ENCODE measurements at regions not wholly inside any gene's neighbourhood (a gene's known extent, or its start where the extent isn't known, plus 50 kb on each side); places are given as distances from the start of the nearest gene placed in this dataset.
"Not testable (repeated sequence)": the region's sequence is repeated elsewhere in the genome, so short reads cannot be mapped to it uniquely, and the experiment has no call there.

DNA sequence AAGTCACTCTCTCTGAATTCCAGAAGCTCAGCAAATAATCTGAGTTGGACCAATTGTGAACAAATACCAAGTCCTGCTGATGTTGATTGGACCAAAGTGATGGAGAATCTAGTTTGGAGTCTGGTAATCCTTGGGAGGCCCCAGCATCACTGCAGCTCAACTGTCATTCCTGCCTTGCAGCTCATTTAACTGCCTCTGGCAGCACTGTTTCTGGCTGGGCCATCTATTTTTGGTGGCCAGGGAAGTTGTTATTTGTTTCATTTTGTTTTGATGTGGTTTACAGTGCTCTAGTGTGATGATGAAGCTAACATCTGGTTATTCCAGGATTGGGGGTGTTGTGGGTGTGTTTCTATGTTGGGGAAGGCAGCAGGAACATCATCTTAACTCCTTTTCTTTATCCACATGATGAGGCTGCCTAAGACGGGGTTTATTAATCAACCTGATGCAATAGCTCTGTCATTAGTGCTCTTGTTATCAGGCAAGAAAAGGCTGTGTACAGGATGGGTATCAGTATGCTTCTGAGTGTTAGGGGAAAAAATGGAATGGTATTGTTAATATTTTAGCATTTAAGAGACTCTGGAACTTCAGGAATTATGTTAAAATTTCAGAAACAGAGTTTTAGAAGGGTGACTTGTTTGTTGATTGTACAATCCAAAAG is 91.7 kb upstream of the SEC22B start:
- CTCF ChIA-PET; H3K4me1 Mint-ChIP-seq (ENCODE audit: insufficient read depth, unreplicated experiment); intact Hi-C loops (cut with micrococcal nuclease); H3K27ac Mint-ChIP-seq (ENCODE audit: low read depth, unreplicated experiment); H3K27me3 Mint-ChIP-seq (ENCODE audit: insufficient read depth, unreplicated experiment); DNase-seq (ENCODE audit: unreplicated experiment); H3K9me3 Mint-ChIP-seq (ENCODE audit: unreplicated experiment); BruUV-seq (replicated peaks); POLR2A ChIA-PET; H3K4me3 Mint-ChIP-seq (ENCODE audit: unreplicated experiment); H3K36me3 Mint-ChIP-seq (ENCODE audit: insufficient read depth, unreplicated experiment): not testable (repeated sequence)

DNA sequence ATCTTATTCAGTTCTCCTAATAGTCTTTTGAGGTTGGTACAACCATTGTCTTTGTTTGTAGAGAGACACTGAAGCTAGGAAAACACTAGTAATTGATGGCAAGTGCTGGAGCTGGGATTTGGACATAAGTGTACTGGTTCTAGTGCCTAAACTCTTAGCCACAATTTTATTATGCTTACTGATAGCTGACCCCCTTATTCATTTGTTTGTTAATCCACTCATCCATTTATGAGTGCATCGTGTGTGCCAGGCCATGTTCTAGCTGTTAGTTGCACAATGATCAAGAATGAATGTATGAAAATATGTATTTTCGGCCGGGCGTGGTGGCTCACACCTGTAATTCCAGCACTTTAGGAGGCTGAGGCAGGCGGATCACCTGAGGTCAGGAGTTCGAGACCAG is 88.2 kb upstream of the SEC22B start:
- BruUV-seq (replicated peaks); H3K4me3 Mint-ChIP-seq (ENCODE audit: unreplicated experiment); H3K4me1 Mint-ChIP-seq (ENCODE audit: insufficient read depth, unreplicated experiment); H3K27me3 Mint-ChIP-seq (ENCODE audit: insufficient read depth, unreplicated experiment); POLR2A ChIA-PET; DNase-seq (ENCODE audit: unreplicated experiment); CTCF ChIA-PET; intact Hi-C loops (cut with micrococcal nuclease); H3K27ac Mint-ChIP-seq (ENCODE audit: low read depth, unreplicated experiment); H3K36me3 Mint-ChIP-seq (ENCODE audit: insufficient read depth, unreplicated experiment); H3K9me3 Mint-ChIP-seq (ENCODE audit: unreplicated experiment): not testable (repeated sequence)

DNA sequence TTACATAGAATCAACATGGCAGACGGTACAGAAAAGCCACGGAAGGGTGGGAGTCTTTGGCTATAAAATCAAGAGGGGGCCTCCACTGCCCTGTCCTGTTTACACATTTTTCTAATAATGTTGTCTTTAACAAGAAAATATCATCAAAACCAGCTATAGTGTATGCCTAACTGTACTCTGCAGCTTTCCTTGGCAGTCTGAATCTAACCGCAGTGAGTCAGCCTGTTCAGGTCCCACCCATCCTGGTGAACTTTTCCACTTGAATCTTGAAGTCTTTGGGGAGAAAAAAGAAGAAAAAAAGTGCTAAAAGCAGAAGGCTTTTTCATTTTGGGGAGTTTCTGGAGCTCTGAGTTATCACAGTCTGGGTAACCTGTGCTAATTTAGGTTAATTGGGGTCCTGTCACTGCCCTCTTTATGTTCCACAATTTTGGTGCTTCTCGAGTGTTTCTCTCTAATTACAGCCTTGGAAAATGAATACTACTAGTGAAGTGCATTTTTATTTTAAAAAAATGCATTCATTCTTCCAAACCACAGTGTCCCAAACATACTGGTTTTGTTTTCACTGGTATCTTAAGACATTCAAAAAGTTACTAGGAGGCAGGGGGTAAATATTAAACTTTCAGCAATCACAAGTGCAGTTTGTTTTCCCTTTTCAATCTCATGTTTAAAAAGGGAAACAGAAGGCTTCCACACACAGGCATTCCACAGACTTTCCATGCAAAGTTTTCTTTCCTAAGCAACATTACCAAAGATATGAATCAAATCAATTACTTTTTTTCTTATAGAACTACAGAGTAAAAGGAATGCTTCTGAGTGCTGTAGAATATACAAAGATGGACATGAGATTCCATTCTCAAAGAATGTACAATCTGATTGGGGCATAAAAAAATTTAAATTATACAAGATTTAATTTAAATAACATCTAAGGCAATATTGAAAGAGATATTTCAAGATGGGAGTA is 86.8 kb upstream of the SEC22B start:
- not testable (repeated sequence) for H3K4me1 Mint-ChIP-seq (ENCODE audit: insufficient read depth, unreplicated experiment); BruUV-seq (replicated peaks)

DNA sequence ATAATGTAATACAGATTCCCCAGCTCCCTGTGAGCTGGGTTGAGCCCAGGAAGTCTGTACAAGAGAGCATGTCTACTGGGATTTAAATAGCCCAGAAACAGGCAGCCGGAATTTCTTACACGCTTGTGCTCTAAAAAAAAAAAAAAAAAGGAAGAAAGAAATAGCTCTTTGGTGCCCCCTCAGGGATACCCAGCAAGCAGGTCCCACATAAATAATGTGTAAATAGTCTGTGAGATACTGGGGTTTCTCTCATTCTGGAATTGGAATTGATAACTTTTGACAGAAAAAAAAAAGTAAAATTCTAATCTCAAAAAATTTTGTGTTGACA is 81.4 kb upstream of the SEC22B start:
- H3K27me3 Mint-ChIP-seq (ENCODE audit: insufficient read depth, unreplicated experiment); DNase-seq (ENCODE audit: unreplicated experiment); CTCF ChIA-PET; H3K4me3 Mint-ChIP-seq (ENCODE audit: unreplicated experiment); H3K9me3 Mint-ChIP-seq (ENCODE audit: unreplicated experiment); H3K4me1 Mint-ChIP-seq (ENCODE audit: insufficient read depth, unreplicated experiment); intact Hi-C loops (cut with micrococcal nuclease); POLR2A ChIA-PET; H3K27ac Mint-ChIP-seq (ENCODE audit: low read depth, unreplicated experiment); H3K36me3 Mint-ChIP-seq (ENCODE audit: insufficient read depth, unreplicated experiment): not testable (repeated sequence)
- BruUV-seq (replicated peaks), result TSS peak; percentile 90

More for the DNA sequence above, 86.8 kb upstream of the SEC22B start:
- POLR2A ChIA-PET; DNase-seq (ENCODE audit: unreplicated experiment); H3K27me3 Mint-ChIP-seq (ENCODE audit: insufficient read depth, unreplicated experiment); CTCF ChIA-PET; intact Hi-C loops (cut with micrococcal nuclease); H3K4me3 Mint-ChIP-seq (ENCODE audit: unreplicated experiment); H3K9me3 Mint-ChIP-seq (ENCODE audit: unreplicated experiment); H3K36me3 Mint-ChIP-seq (ENCODE audit: insufficient read depth, unreplicated experiment); H3K27ac Mint-ChIP-seq (ENCODE audit: low read depth, unreplicated experiment): not testable (repeated sequence)

DNA sequence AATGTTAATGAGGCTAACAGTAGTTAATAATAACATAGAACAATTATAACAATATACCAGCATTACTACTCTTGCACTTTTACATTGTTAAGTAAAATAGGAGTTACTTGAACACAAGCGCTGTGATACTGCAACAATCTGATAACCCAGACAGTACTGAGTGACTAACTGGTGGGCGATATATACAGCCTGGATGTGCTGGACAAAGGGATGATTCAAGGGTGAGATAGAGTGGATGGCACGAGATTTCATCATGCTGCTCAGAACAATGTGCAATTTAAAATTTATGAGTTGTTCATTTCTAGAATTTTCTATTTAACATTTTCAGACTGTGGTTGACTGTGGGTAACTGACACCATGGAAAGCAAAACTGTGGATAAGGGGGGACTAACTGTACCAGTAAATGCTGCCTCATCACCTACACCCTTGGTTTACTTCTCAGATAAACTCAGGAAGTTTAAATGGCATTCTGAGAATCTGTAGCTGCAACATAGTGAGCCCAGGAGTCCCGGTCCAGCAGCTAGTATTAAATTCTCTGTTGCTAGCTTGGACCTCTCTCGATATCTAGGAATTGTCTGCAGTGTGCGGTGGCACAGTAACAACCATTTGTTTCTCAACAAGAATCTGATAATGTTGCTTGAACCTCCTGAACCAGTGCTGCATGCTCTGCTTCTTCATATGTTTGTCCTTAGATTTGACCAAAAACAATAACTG is 80.9 kb upstream of the SEC22B start:
- H3K4me3 Mint-ChIP-seq (ENCODE audit: unreplicated experiment); H3K9me3 Mint-ChIP-seq (ENCODE audit: unreplicated experiment); intact Hi-C loops (cut with micrococcal nuclease); POLR2A ChIA-PET; H3K27ac Mint-ChIP-seq (ENCODE audit: low read depth, unreplicated experiment); BruUV-seq (replicated peaks); H3K27me3 Mint-ChIP-seq (ENCODE audit: insufficient read depth, unreplicated experiment); H3K36me3 Mint-ChIP-seq (ENCODE audit: insufficient read depth, unreplicated experiment); DNase-seq (ENCODE audit: unreplicated experiment); CTCF ChIA-PET; H3K4me1 Mint-ChIP-seq (ENCODE audit: insufficient read depth, unreplicated experiment): not testable (repeated sequence)

DNA sequence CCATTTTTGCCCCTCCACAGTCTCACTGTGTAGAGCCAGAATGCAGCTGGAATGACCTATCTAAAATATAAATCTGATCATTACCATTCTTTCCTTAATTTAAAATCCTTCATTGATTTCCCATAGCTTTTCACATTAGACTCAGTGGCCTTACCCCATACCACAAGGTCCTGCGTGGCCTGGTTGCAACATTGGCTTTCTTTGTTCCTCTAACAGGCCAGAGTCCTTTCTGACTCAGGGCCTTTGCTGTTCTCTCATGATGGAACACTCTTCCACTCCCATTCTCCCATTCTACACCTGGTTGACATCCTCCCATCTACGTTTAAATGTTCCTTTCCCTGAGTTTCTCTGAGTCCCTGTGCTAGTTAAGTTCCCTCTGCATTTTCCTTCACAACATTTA is 74.4 kb upstream of the SEC22B start:
- not testable (repeated sequence) for H3K36me3 Mint-ChIP-seq (ENCODE audit: insufficient read depth, unreplicated experiment)

DNA sequence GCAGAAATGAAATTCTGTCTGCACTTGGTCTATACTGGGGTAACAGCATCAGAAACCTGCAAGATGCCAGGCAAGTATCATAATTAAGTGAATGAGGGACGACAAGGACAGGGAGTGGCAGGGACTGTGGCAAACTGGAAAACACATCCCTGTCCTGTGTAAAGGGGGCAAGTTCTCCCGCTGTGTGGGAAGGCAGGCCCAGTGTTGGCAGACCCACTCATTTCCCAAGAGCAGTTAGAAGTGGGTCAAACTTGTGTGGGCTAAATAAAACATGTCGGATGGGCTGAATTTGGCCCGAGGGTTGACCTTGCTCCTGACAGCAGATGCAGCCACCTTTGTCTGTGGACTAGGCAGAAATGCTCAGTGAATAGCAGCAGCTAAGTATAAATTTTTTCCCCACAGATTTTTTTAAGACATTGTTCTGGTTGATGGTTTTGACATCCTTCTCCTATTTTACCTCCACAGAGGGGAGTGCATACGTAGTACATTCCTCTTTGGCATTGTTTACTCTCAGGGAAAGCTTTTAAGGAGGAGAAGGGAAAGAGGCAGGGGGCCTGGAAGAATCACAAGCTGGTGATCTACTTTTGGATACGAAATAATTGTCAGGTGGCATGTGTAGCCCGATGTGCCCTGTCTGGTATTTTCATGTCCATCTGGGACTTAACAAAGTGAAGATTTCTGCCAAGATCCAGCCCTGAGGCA is 72.6 kb upstream of the SEC22B start:
- CTCF ChIA-PET; H3K4me3 Mint-ChIP-seq (ENCODE audit: unreplicated experiment); H3K27ac Mint-ChIP-seq (ENCODE audit: low read depth, unreplicated experiment); intact Hi-C loops (cut with micrococcal nuclease); BruUV-seq (replicated peaks); H3K36me3 Mint-ChIP-seq (ENCODE audit: insufficient read depth, unreplicated experiment); H3K9me3 Mint-ChIP-seq (ENCODE audit: unreplicated experiment); H3K27me3 Mint-ChIP-seq (ENCODE audit: insufficient read depth, unreplicated experiment); H3K4me1 Mint-ChIP-seq (ENCODE audit: insufficient read depth, unreplicated experiment); DNase-seq (ENCODE audit: unreplicated experiment); POLR2A ChIA-PET: not testable (repeated sequence)

More for the DNA sequence above, 74.4 kb upstream of the SEC22B start:
- H3K4me3 Mint-ChIP-seq (ENCODE audit: unreplicated experiment); H3K27ac Mint-ChIP-seq (ENCODE audit: low read depth, unreplicated experiment); intact Hi-C loops (cut with micrococcal nuclease); CTCF ChIA-PET; H3K9me3 Mint-ChIP-seq (ENCODE audit: unreplicated experiment); H3K27me3 Mint-ChIP-seq (ENCODE audit: insufficient read depth, unreplicated experiment); H3K4me1 Mint-ChIP-seq (ENCODE audit: insufficient read depth, unreplicated experiment); BruUV-seq (replicated peaks); POLR2A ChIA-PET; DNase-seq (ENCODE audit: unreplicated experiment): not testable (repeated sequence)

DNA sequence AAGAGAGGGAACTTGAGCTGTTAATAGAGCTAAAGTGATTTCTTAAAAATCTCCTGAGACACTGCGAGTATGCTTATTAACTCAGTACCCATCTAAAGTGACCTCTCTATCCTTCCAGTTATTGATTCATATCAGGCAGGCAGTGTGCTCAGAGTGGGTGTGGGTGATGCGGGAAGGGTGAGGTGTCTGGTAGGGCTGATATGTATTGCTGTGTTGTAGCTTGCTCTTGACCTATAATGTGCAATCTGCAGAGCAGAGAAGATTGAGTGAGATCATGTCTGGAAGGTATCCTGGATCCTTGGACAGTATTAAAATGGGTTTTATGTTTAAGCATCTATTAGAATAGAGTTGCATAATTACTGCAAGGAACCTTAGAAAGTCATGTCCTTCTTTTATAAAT is 71.9 kb upstream of the SEC22B start:
- H3K36me3 Mint-ChIP-seq (ENCODE audit: insufficient read depth, unreplicated experiment); intact Hi-C loops (cut with micrococcal nuclease); H3K27me3 Mint-ChIP-seq (ENCODE audit: insufficient read depth, unreplicated experiment); BruUV-seq (replicated peaks); H3K4me1 Mint-ChIP-seq (ENCODE audit: insufficient read depth, unreplicated experiment); H3K4me3 Mint-ChIP-seq (ENCODE audit: unreplicated experiment); DNase-seq (ENCODE audit: unreplicated experiment); H3K9me3 Mint-ChIP-seq (ENCODE audit: unreplicated experiment); POLR2A ChIA-PET; CTCF ChIA-PET; H3K27ac Mint-ChIP-seq (ENCODE audit: low read depth, unreplicated experiment): not testable (repeated sequence)

DNA sequence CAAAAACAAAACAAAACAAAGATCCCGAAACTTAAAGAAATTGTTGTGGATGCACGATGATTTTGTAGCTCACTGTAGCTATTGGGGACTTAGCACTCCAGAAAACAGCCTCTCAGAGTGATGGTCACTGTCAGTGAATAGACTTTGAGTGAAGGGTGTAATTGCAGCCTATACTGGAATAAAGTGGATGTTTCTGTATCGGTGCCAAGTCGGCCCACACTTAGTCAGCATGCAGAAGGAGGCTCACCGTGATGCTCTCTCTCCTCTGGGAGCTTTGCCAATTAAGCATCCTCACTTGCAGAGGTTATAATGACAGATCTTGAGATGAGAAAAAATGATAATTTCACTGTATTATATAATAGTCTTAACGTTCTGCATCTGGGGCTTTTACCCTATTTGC is 67.5 kb upstream of the SEC22B start:
- H3K4me1 Mint-ChIP-seq (ENCODE audit: insufficient read depth, unreplicated experiment); DNase-seq (ENCODE audit: unreplicated experiment); H3K36me3 Mint-ChIP-seq (ENCODE audit: insufficient read depth, unreplicated experiment); CTCF ChIA-PET; H3K4me3 Mint-ChIP-seq (ENCODE audit: unreplicated experiment); POLR2A ChIA-PET; H3K27me3 Mint-ChIP-seq (ENCODE audit: insufficient read depth, unreplicated experiment); BruUV-seq (replicated peaks); intact Hi-C loops (cut with micrococcal nuclease); H3K9me3 Mint-ChIP-seq (ENCODE audit: unreplicated experiment); H3K27ac Mint-ChIP-seq (ENCODE audit: low read depth, unreplicated experiment): not testable (repeated sequence)
